Esophagus squamous epithelium (tissue), 5 donors: ENCODE measurements at regions not wholly inside any gene's neighbourhood (a gene's known extent, or its start where the extent isn't known, plus 50 kb on each side); places are given as distances from the start of the nearest gene placed in this dataset.

Experiments
- DNase-seq: peaks from one replicate; lab custom pipeline; 2025; lab: John Stamatoyannopoulos, UW
- H3K27ac ChIP-seq, 4 donors: fragments of 200-600 bp; sonication (generic); one replicate each; pipeline ENCODE4 v1.5.1; 2016 to 2019; ENCODE audit warnings: mild to moderate bottlenecking in 1 of 4
- H3K27me3 ChIP-seq, 4 donors: fragments of 200-600 bp; sonication (generic); 1 replicate in 3 of 4; 2 replicates in 1 of 4; pipeline versions ENCODE4 v1.5.1 to v1.6.0; 2017 to 2021; ENCODE audit warnings: antibody characterized with exemption in 1 of 4
- H3K36me3 ChIP-seq, 3 donors: fragments of 200-600 bp; sonication (generic); one replicate each; pipeline ENCODE4 v1.5.1; 2016 to 2019
- H3K4me1 ChIP-seq, 3 donors: fragments of 200-600 bp; sonication (generic); one replicate each; pipeline ENCODE4 v1.5.1; 2017 to 2019
- H3K4me3 ChIP-seq, 4 donors: fragments of 200-600 bp; sonication (generic); 1 replicate in 3 of 4; 2 replicates in 1 of 4; pipeline ENCODE4 v1.5.1; 2016 to 2019; ENCODE audit warnings: mild to moderate bottlenecking in 2 of 4, moderate library complexity in 1 of 4
- H3K9me3 ChIP-seq, 3 donors: fragments of 200-600 bp; sonication (generic); one replicate each; pipeline ENCODE4 v1.5.1; 2016 to 2019
- CTCF ChIP-seq, 6 experiments: fragments of 450-650 bp in 4 of 6; fragments of 200-600 bp in 2 of 6; sonication (generic) in 2 of 6; IDR thresholded peaks; one replicate each; pipeline ENCODE4 v1.5.1; 2016 to 2019; ENCODE audit warnings: antibody characterized with exemption in 6 of 6, mild to moderate bottlenecking in 4 of 6, moderate library complexity in 4 of 6
- POLR2A ChIP-seq, 4 donors: fragments of 450-650 bp; IDR thresholded peaks; one replicate each; pipeline ENCODE4 v1.6.1; 2017; ENCODE audit warnings: antibody characterized with exemption in 4 of 4, mild to moderate bottlenecking in 4 of 4, moderate library complexity in 3 of 4
- WGBS, 2 donors: methylation state at CpG; one replicate each; pipeline ENCODE4 v1.1.5; 2018; 5-methylcytosine and 5-hydroxymethylcytosine counted together
- intact Hi-C: fragments of 100-400 bp; cut with DNase I; formaldehyde crosslinking; loops from one replicate; pipeline ENCODE4 v1.15.0; 2022
- donor health status: DM: yes; HTN: yes; CAD: no.

GRCh38 chr11:133738624-133739023 is 106.7 kb downstream of the SPATA19 start:
- no peaks in the 10 kb centered on the region for H3K4me1 ChIP-seq
- H3K27me3 ChIP-seq: no peaks in the 10 kb centered on the region
- H3K9me3 ChIP-seq: no peaks in the 10 kb centered on the region
- WGBS, 2 donors: 57 to 59% methylated on average over 1 of the region's 1 CpG
- TF ChIP-seq CTCF (IDR thresholded peaks at IDR 0.05) (no peak), POLR2A (IDR thresholded peaks at IDR 0.05) (no peak)
- no peak overlapping the region for H3K27ac ChIP-seq
- intact Hi-C loops: no loop called here
- no peaks in the 10 kb centered on the region for H3K36me3 ChIP-seq
- H3K4me3 ChIP-seq: no peak overlapping the region
- DNase-seq: no peak

GRCh38 chr11:133733631-133734030 is 111.7 kb downstream of the SPATA19 start:
- no peaks in the 10 kb centered on the region for H3K36me3 ChIP-seq
- no peaks in the 10 kb centered on the region for H3K27me3 ChIP-seq
- no peaks in the 10 kb centered on the region for H3K9me3 ChIP-seq
- WGBS, 2 donors: 65 to 72% methylated on average over 5 to 6 of the region's 6 CpGs
- H3K27ac ChIP-seq: no peak overlapping the region
- DNase-seq: no peak
- intact Hi-C loops: no loop called here
- no peak for TF ChIP-seq POLR2A (IDR thresholded peaks at IDR 0.05)
- no peak for TF ChIP-seq CTCF (IDR thresholded peaks at IDR 0.05)
- no peaks in the 10 kb centered on the region for H3K4me1 ChIP-seq
- H3K4me3 ChIP-seq: no peak overlapping the region

GRCh38 chr11:133732109-133732674 is 113.1 kb downstream of the SPATA19 start:
- intact Hi-C loops: no loop called here
- no peak for DNase-seq
- Histone ChIP-seq H3K4me3 (no peak overlapping the region), H3K27ac (no peak overlapping the region), H3K27me3 (no peaks in the 10 kb centered on the region), H3K4me1 (no peaks in the 10 kb centered on the region), H3K9me3 (no peaks in the 10 kb centered on the region), H3K36me3 (no peaks in the 10 kb centered on the region)
- 76 to 85% methylated on average over 10 of the region's 10 CpGs for WGBS, 2 donors
- TF ChIP-seq POLR2A (IDR thresholded peaks at IDR 0.05) (no peak), CTCF (IDR thresholded peaks at IDR 0.05) (no peak)

DNA sequence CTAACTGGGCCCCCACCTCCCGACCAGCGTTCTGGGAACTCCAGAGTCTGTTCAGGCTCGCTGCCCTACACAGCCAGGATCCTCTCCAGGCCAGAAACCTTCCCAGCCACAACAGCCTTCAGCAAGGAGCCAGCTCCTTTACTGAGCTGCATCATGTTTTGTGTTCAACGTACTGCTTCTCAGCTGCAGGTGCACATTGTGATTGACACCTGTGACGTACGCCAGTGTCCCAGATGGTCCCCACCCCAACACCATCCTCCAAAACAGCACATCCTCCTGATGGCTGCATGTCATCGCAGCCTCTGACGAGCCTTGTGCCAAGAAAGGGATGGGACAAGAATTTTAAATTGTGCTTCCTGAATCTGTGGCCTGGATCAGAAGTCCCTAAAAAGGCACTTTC is 117.5 kb downstream of the SPATA19 start:
- Histone ChIP-seq H3K4me1 (no peaks in the 10 kb centered on the region), H3K27ac (no peak overlapping the region), H3K4me3 (no peak overlapping the region), H3K9me3 (no peaks in the 10 kb centered on the region), H3K27me3 (no peaks in the 10 kb centered on the region), H3K36me3 (no peaks in the 10 kb centered on the region)
- intact Hi-C loops: no loop called here
- TF ChIP-seq CTCF (IDR thresholded peaks at IDR 0.05): no peak
- TF ChIP-seq POLR2A (IDR thresholded peaks at IDR 0.05): no peak
- 85 to 88% methylated on average over 7 to 8 of the region's 8 CpGs for WGBS, 2 donors
- DNase-seq: no peak

DNA sequence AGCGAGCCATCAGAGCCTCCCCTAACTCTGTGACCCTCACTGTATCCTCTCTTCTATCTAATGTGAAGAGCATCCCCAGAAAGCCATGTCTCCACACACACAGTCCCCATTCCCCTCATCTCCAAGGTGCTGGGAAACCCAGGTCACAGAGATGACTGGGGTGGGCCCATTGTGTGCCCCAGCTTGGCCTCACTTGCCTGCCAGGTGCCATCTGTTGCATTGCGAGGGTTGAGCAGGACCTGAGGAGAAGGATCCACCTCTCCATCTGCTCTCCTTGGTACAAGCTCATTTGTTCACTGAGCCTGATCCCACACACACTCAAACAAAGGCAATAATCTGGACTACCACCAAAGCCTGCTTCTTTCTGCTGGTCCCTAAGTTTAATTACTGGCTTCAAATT is 118.8 kb downstream of the SPATA19 start:
- TF ChIP-seq POLR2A (IDR thresholded peaks at IDR 0.05) (no peak), CTCF (IDR thresholded peaks at IDR 0.05) (no peak)
- DNase-seq: no peak
- Histone ChIP-seq H3K9me3 (no peaks in the 10 kb centered on the region), H3K36me3 (no peaks in the 10 kb centered on the region), H3K27me3 (no peaks in the 10 kb centered on the region), H3K27ac (no peak overlapping the region), H3K4me3 (no peak overlapping the region), H3K4me1 (no peaks in the 10 kb centered on the region)
- intact Hi-C loops: no loop called here
- 65 to 73% methylated on average over 2 of the region's 2 CpGs for WGBS, 2 donors
